Neural crest cell (in vitro differentiated cells): ENCODE measurements at regions not wholly inside any gene's neighbourhood (a gene's known extent, or its start where the extent isn't known, plus 50 kb on each side); places are given as distances from the start of the nearest gene placed in this dataset.
"Not testable (repeated sequence)": the region's sequence is repeated elsewhere in the genome, so short reads cannot be mapped to it uniquely, and the experiment has no call there.

Experiments used
- DNase-seq: peaks from one replicate; pipeline ENCODE4 v3.0.0; 2021; ENCODE audit warnings: low read depth, mixed read lengths, low spot score
- H3K27ac Mint-ChIP-seq: one replicate; pipeline ENCODE4 v1.8.0; 2021; ENCODE audit warnings: mild to moderate bottlenecking, mixed read lengths; ENCODE audit not compliant: unreplicated experiment
- H3K27me3 Mint-ChIP-seq: 2 replicates; pipeline ENCODE4 v1.8.0; 2021; ENCODE audit warnings: low read depth, mild to moderate bottlenecking, mixed read lengths
- H3K36me3 Mint-ChIP-seq: 2 replicates; pipeline ENCODE4 v1.8.0; 2021; ENCODE audit warnings: low read depth, mild to moderate bottlenecking, mixed read lengths
- H3K4me1 Mint-ChIP-seq: 2 replicates; pipeline ENCODE4 v1.8.0; 2021; ENCODE audit warnings: mixed read lengths
- H3K4me3 Mint-ChIP-seq: one replicate; pipeline ENCODE4 v1.8.0; 2021; ENCODE audit warnings: mild to moderate bottlenecking, mixed read lengths
- H3K9me3 Mint-ChIP-seq: 2 replicates; pipeline ENCODE4 v1.8.0; 2021; ENCODE audit warnings: mixed read lengths
- TF ChIP-seq, protein P1 (sequence below): fragments of 200-600 bp; sonication (generic); conservative IDR thresholded peaks from 2 replicates; pipeline ENCODE4 v1.5.0; 2021; ENCODE audit warnings: antibody characterized with exemption, mild to moderate bottlenecking

GRCh38 chr4:134518574-134519217 is 317.1 kb upstream of the PABPC4L start:
- Mint-ChIP-seq H3K36me3 (no peaks in the 10 kb centered on the region), H3K27ac (no peak overlapping the region), H3K9me3 (no peaks in the 10 kb centered on the region), H3K4me3 (no peak overlapping the region), H3K27me3 (no peaks in the 10 kb centered on the region), H3K4me1 (peaks cover 5% of the 10 kb centered on the region)
- TF ChIP-seq, protein P1, sequence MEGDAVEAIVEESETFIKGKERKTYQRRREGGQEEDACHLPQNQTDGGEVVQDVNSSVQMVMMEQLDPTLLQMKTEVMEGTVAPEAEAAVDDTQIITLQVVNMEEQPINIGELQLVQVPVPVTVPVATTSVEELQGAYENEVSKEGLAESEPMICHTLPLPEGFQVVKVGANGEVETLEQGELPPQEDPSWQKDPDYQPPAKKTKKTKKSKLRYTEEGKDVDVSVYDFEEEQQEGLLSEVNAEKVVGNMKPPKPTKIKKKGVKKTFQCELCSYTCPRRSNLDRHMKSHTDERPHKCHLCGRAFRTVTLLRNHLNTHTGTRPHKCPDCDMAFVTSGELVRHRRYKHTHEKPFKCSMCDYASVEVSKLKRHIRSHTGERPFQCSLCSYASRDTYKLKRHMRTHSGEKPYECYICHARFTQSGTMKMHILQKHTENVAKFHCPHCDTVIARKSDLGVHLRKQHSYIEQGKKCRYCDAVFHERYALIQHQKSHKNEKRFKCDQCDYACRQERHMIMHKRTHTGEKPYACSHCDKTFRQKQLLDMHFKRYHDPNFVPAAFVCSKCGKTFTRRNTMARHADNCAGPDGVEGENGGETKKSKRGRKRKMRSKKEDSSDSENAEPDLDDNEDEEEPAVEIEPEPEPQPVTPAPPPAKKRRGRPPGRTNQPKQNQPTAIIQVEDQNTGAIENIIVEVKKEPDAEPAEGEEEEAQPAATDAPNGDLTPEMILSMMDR = no peak
- no peak for DNase-seq

DNA sequence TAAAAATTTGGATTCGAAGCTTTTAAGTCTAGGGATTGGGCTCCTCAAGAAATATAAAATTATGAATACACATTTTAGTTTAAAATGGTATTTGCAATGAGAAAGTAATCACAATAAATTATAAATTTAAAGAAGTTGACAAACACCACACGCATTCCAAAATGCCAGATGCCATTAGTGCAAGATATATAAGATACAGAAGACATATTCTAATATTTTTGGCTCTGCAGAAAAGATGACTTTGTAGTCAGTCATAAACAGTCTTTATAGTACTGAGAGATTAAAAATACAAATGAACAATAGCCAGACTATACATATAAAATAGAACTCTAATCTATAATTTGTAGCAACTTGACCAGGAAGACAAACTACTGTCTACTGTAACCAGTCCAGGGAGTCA is 309.0 kb upstream of the PABPC4L start:
- TF ChIP-seq, protein P1 = no peak

GRCh38 chr4:134505511-134505910 is 303.9 kb upstream of the PABPC4L start:
- H3K27ac Mint-ChIP-seq = no peak overlapping the region
- H3K36me3 Mint-ChIP-seq = no peaks in the 10 kb centered on the region
- H3K4me3 Mint-ChIP-seq = no peak overlapping the region
- H3K27me3 Mint-ChIP-seq = no peaks in the 10 kb centered on the region
- no peak for DNase-seq
- H3K9me3 Mint-ChIP-seq = peaks cover 3% of the 10 kb centered on the region
- no peaks in the 10 kb centered on the region for H3K4me1 Mint-ChIP-seq
- TF ChIP-seq, protein P1 = no peak

More for the DNA sequence above, 309.0 kb upstream of the PABPC4L start:
- no peaks in the 10 kb centered on the region for H3K36me3 Mint-ChIP-seq
- H3K27ac Mint-ChIP-seq = no peak overlapping the region
- H3K4me3 Mint-ChIP-seq = no peak overlapping the region
- DNase-seq = no peak
- peaks cover 9% of the 10 kb centered on the region for H3K4me1 Mint-ChIP-seq
- H3K9me3 Mint-ChIP-seq = no peaks in the 10 kb centered on the region
- H3K27me3 Mint-ChIP-seq = no peaks in the 10 kb centered on the region

- H3K9me3 Mint-ChIP-seq = peaks cover 3% of the 10 kb centered on the region
- no peak overlapping the region for H3K27ac Mint-ChIP-seq
These were observed 300.5 kb upstream of the PABPC4L start for GRCh38 chr4:134501973-134502643.

DNA sequence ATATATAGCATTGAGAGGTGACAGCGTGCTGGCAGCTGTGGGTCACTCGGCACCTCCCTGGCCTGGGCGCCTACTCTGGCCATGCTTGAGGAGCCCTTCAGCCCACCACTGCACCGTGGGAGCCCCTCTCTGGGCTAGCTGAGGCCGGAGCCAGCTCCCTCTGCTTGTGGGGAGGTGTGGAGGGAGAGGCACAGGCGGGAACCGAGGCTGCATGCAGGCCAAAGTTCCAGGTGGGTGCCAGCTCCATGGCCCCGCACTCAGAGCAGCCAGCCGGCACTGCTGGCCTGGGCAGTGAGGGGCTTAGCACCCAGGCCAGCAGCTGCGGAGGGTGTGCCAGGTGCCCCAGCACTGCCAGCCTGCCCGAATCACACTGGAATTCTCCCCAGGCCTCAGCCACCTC is 299.9 kb upstream of the PABPC4L start:
- not testable (repeated sequence) for H3K27me3 Mint-ChIP-seq, H3K4me1 Mint-ChIP-seq, H3K9me3 Mint-ChIP-seq, H3K27ac Mint-ChIP-seq, DNase-seq, H3K36me3 Mint-ChIP-seq, H3K4me3 Mint-ChIP-seq

More at GRCh38 chr4:134501973-134502643, 300.5 kb upstream of the PABPC4L start:
- Mint-ChIP-seq H3K4me3 (no peak overlapping the region), H3K36me3 (no peaks in the 10 kb centered on the region), H3K4me1 (no peaks in the 10 kb centered on the region), H3K27me3 (no peaks in the 10 kb centered on the region)
- TF ChIP-seq, protein P1 = no peak
- no peak for DNase-seq

- Mint-ChIP-seq H3K27me3 (no peaks in the 10 kb centered on the region), H3K27ac (no peak overlapping the region), H3K36me3 (no peaks in the 10 kb centered on the region), H3K4me1 (no peaks in the 10 kb centered on the region), H3K4me3 (no peak overlapping the region), H3K9me3 (peaks cover 3% of the 10 kb centered on the region)
- TF ChIP-seq, protein P1 = no peak
- DNase-seq = no peak
These were observed 297.5 kb upstream of the PABPC4L start for GRCh38 chr4:134499074-134499473.
